ENCODE measurements at regions not wholly inside any gene's neighbourhood (a gene's known extent, or its start where the extent isn't known, plus 50 kb on each side); places are given as distances from the start of the nearest gene placed in this dataset.

GRCh38 chr9:99588747-99589146 is 232.9 kb upstream of the NR4A3 start:
- intact Hi-C loops (cut with micrococcal nuclease), result no loop called here
- Mint-ChIP-seq H3K4me1 (peaks cover 30% of the 10 kb centered on the region), H3K9me3 (peaks cover 0 to 5% (median 0%) of the 10 kb centered on the region in 7 donors), H3K4me3 (no peak overlapping the region), H3K27me3 (ENCODE audit: low read depth in 3 of 3) (no peaks in the 10 kb centered on the region), H3K27ac (peak overlapping the region in 1 of 7 donors; percentile 23), H3K36me3 (peaks cover 0 to 5% of the 10 kb centered on the region in 2 donors)
- no peak for TF ChIP-seq CTCF (IDR thresholded peaks at IDR 0.05)
- H3K4me1 ChIP-seq (ENCODE audit: control insufficient read depth in 1 of 2, insufficient read depth in 2 of 2, low read length in 2 of 2), result peaks cover 29 to 38% of the 10 kb centered on the region in 2 donors
- no peak overlapping the region for H3K4me2 ChIP-seq (replicated peaks; ENCODE audit: extremely low read depth, low read length, poor library complexity, severe bottlenecking)
- no peak overlapping the region for H3K4me3 ChIP-seq (replicated peaks in 1 of 3; ENCODE audit: low read depth in 2 of 3, low read length in 3 of 3)
- H3K27me3 ChIP-seq (ENCODE audit: control insufficient read depth in 2 of 2, insufficient read depth in 2 of 2, low read length in 2 of 2), result no peaks in the 10 kb centered on the region
- DNase-seq, result no peak
- H3K9me3 ChIP-seq (replicated peaks in 1 of 2; ENCODE audit: control insufficient read depth in 1 of 2, insufficient read depth in 1 of 2, low read length in 2 of 2), result no peaks in the 10 kb centered on the region
- WGBS (ENCODE audit: insufficient coverage), result no CpG with 5 or more reads among the region's 2 CpGs
- no peak overlapping the region for H3K9ac ChIP-seq (ENCODE audit: insufficient read depth, low read length, poor library complexity, severe bottlenecking)
- H3K79me2 ChIP-seq (ENCODE audit: insufficient read depth, low read length), result no peaks in the 10 kb centered on the region
- no peaks in the 10 kb centered on the region for H3K36me3 ChIP-seq (replicated peaks in 1 of 2; ENCODE audit: control insufficient read depth in 1 of 2, insufficient read depth in 2 of 2, low read length in 2 of 2)
- H4K20me1 ChIP-seq (ENCODE audit: insufficient read depth, low read length), result no peaks in the 10 kb centered on the region
- no peak overlapping the region for H2AFZ ChIP-seq (ENCODE audit: insufficient read depth, low read depth, low read length, poor library complexity, severe bottlenecking)
- no peak overlapping the region for H3K27ac ChIP-seq (ENCODE audit: low read depth in 1 of 2, low read length in 2 of 2)

- Histone ChIP-seq H3K36me3 (replicated peaks in 1 of 2; ENCODE audit: control insufficient read depth in 1 of 2, insufficient read depth in 2 of 2, low read length in 2 of 2) (no peaks in the 10 kb centered on the region), H3K9ac (ENCODE audit: insufficient read depth, low read length, poor library complexity, severe bottlenecking) (peak overlapping the region; percentile 49), H3K27ac (ENCODE audit: low read depth in 1 of 2, low read length in 2 of 2) (peak overlapping the region; percentile 26 to 93), H3K79me2 (ENCODE audit: insufficient read depth, low read length) (no peaks in the 10 kb centered on the region), H4K20me1 (ENCODE audit: insufficient read depth, low read length) (no peaks in the 10 kb centered on the region), H3K27me3 (ENCODE audit: control insufficient read depth in 2 of 2, insufficient read depth in 2 of 2, low read length in 2 of 2) (no peaks in the 10 kb centered on the region), H3K9me3 (replicated peaks in 1 of 2; ENCODE audit: control insufficient read depth in 1 of 2, insufficient read depth in 1 of 2, low read length in 2 of 2) (no peaks in the 10 kb centered on the region), H2AFZ (ENCODE audit: insufficient read depth, low read depth, low read length, poor library complexity, severe bottlenecking) (peak overlapping the region; percentile 15), H3K4me2 (replicated peaks; ENCODE audit: extremely low read depth, low read length, poor library complexity, severe bottlenecking) (peak overlapping the region; percentile 40), H3K4me3 (replicated peaks in 1 of 3; ENCODE audit: low read depth in 2 of 3, low read length in 3 of 3) (peak overlapping the region in 1 of 3 experiments; percentile 29), H3K4me1 (ENCODE audit: control insufficient read depth in 1 of 2, insufficient read depth in 2 of 2, low read length in 2 of 2) (peaks cover 32 to 40% of the 10 kb centered on the region in 2 donors)
- Mint-ChIP-seq H3K4me3 (peak overlapping the region in 1 of 2 donors; percentile 63), H3K9me3 (peaks cover 0 to 2% (median 0%) of the 10 kb centered on the region in 7 donors), H3K4me1 (peaks cover 38% of the 10 kb centered on the region), H3K36me3 (peaks cover 2 to 5% of the 10 kb centered on the region in 2 donors), H3K27me3 (ENCODE audit: low read depth in 3 of 3) (no peaks in the 10 kb centered on the region), H3K27ac (peak overlapping the region; percentile 93 to 99 (median 98))
- TF ChIP-seq CTCF (IDR thresholded peaks at IDR 0.05), result no peak
- peak; percentile 42 to 64 (median 54) for DNase-seq
- intact Hi-C loops (cut with micrococcal nuclease), result loop anchor here (5.0 to 10.0 kb wide), 4 partner anchors 73 to 232 kb away; partner anchors contain the start of gene NR4A3 (in 1 of the 2)
Measured at GRCh38 chr9:99590410-99590809, 231.3 kb upstream of the NR4A3 start.

All from CD14-positive monocyte (primary cell).